ENCODE measurements at regions not wholly inside any gene's neighbourhood (a gene's known extent, or its start where the extent isn't known, plus 50 kb on each side); places are given as distances from the start of the nearest gene placed in this dataset.

DNA sequence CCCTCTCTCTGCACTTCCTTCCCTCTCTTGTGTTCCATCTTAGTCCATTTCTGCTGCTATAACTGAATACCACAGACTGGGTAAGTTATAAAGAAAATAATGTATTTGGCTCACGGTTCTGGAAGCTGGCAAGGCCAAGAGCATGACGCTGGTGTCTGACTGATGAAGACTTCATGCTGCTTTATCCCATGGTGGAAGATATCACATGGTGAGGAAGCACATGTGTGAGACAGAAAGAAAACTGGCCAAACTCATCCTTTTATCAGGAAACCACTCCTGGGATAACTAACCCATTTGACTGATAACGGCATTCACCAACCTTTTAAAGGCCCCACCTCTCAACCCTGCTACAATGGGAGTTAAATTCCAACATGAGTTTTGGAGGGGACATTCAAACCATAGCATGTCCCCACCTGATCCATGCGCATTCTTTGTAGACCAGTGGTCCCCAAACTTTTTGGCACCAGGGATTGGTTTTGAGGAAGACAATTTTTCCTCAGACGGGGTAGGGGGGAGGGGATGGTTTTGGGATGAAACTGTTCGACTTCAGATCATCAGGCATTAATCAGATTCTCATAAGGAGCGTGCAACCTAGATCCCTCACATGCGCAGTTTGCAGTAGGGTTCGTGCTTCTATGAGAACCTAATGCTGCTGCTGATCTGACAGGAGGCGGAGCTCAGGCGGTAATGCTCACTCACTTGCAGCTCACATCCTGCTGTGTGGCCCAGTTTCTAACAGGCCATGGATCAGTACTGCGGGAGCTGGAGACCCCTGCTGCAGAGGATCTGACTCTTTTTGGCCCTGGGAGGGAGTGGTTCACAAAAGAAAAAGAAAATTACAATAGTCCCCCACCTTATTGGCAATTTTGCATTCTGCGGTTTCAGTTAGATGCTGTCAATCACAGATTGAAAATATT is 61.6 kb upstream of the SMOX start:
- no peak overlapping the region for H4K8ac ChIP-seq (ENCODE audit: low read depth in 2 of 2, low read length in 2 of 2)
- no peaks in the 10 kb centered on the region for H3K36me3 ChIP-seq (ENCODE audit: control insufficient read depth, insufficient read depth, low read length)
- H3K9ac ChIP-seq (ENCODE audit: low read depth, low read length): no peak overlapping the region
- CTCF ChIA-PET: no interaction called here
- ATAC-seq (ENCODE audit: low read depth): no peak
- no peak overlapping the region for H4K5ac ChIP-seq (ENCODE audit: low read depth, low read length)
- H3K14ac ChIP-seq (replicated peaks; ENCODE audit: low read depth, low read length): no peak overlapping the region
- H2AFZ ChIP-seq (replicated peaks; ENCODE audit: low read length, poor library complexity): no peak overlapping the region
- H3K27ac ChIP-seq (ENCODE audit: insufficient read depth, low read length): no peak overlapping the region
- H2BK5ac ChIP-seq (ENCODE audit: low read depth, low read length, poor library complexity, severe bottlenecking): no peak overlapping the region
- H3K9me3 ChIP-seq (ENCODE audit: control insufficient read depth, insufficient read depth, low read length): no peaks in the 10 kb centered on the region
- H2BK120ac ChIP-seq (ENCODE audit: low read depth, low read length): no peak overlapping the region
- no peak overlapping the region for H3K4me2 ChIP-seq (ENCODE audit: low read depth, low read length)
- WGBS, 2 experiments (ENCODE audit: extremely low coverage in 2 of 2, insufficient read length in 1 of 2): 85% methylated on average over 6 of the region's 13 CpGs; no CpG with 5 or more reads in 1 of the 2 experiments
- peaks cover 3% of the 10 kb centered on the region; the same call in 1 of the 2 replicates for H4K20me1 ChIP-seq (ENCODE audit: insufficient read depth, low read length)
- BruUV-seq (replicated peaks): no TSS peak
- H3K4me1 ChIP-seq (ENCODE audit: control insufficient read depth, insufficient read depth, low read length): peaks cover 35% of the 10 kb centered on the region
- peak overlapping the region; percentile 17; the same call in 1 of the 3 replicates for H2BK15ac ChIP-seq (ENCODE audit: low read depth, low read length)
- H2BK20ac ChIP-seq (ENCODE audit: low read depth, low read length): no peak overlapping the region
- no peaks in the 10 kb centered on the region for H3K27me3 ChIP-seq (ENCODE audit: control insufficient read depth, insufficient read depth, low read length)
- intact Hi-C loops (cut with micrococcal nuclease) (loop anchor here (5.0 to 10.0 kb wide), 2 partner anchors 155 to 412 kb away; no protein-coding TSS in a partner anchor), in situ Hi-C loops (cut with MboI; ENCODE audit: low sequenced_read_pairs) (loop anchor here (10.0 kb wide), 2 partner anchors 192 to 302 kb away; partner anchors contain the start of genes CENPB and SPEF1), dilution Hi-C loops (cut with HindIII; ENCODE audit: low sequenced_read_pairs, unreplicated experiment) (loop anchor here (10.0 kb wide), 1 partner anchor 62 kb away; no protein-coding TSS in a partner anchor)
- no peak for DNase-seq
- H4K91ac ChIP-seq (ENCODE audit: insufficient read depth, low read depth, low read length): 0 out of 2 replicates have a peak overlapping the region, but pooled peaks have one; percentile 1
- H2AK5ac ChIP-seq (ENCODE audit: low read depth, low read length): peak overlapping the region; percentile 89; the same call in 1 of the 2 replicates
- H3K4ac ChIP-seq (ENCODE audit: low read depth, low read length): no peak overlapping the region
- H3K4me3 ChIP-seq (ENCODE audit: insufficient read depth, low read depth, low read length): no peak overlapping the region
- no peak overlapping the region for H3K56ac ChIP-seq (ENCODE audit: extremely low read depth, insufficient read depth, low read length)
- H3K18ac ChIP-seq (ENCODE audit: low read depth, low read length): no peak overlapping the region
- no peak overlapping the region for H2AK9ac ChIP-seq (replicated peaks; ENCODE audit: low read depth, low read length, poor library complexity)
- POLR2A ChIA-PET (ENCODE audit: unreplicated experiment): no interaction called here
- H3K9me1 ChIP-seq (ENCODE audit: insufficient read depth, low read length): peaks cover 33% of the 10 kb centered on the region
- H3K79me1 ChIP-seq (ENCODE audit: low read depth in 1 of 2, low read length in 2 of 2): peaks cover 5 to 33% of the 10 kb centered on the region in 2 experiments; a peak in 3 of 4 replicates
- no peak overlapping the region for H3K23ac ChIP-seq (ENCODE audit: low read depth, low read length)
- TF ChIP-seq CEBPB (IDR thresholded peaks at IDR 0.05; ENCODE audit: low read depth, low read length): no peak
- TF ChIP-seq, protein P1, sequence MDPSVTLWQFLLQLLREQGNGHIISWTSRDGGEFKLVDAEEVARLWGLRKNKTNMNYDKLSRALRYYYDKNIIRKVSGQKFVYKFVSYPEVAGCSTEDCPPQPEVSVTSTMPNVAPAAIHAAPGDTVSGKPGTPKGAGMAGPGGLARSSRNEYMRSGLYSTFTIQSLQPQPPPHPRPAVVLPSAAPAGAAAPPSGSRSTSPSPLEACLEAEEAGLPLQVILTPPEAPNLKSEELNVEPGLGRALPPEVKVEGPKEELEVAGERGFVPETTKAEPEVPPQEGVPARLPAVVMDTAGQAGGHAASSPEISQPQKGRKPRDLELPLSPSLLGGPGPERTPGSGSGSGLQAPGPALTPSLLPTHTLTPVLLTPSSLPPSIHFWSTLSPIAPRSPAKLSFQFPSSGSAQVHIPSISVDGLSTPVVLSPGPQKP (IDR thresholded peaks at IDR 0.05; ENCODE audit: borderline replicate concordance, low read depth, low read length): no peak
- no peak for TF ChIP-seq BHLHE40 (IDR thresholded peaks at IDR 0.05; ENCODE audit: low read depth, low read length)
- TF ChIP-seq MXI1 (IDR thresholded peaks at IDR 0.05; ENCODE audit: borderline replicate concordance, low read depth, low read length): no peak
- no peak for TF ChIP-seq RAD21 (IDR thresholded peaks at IDR 0.05; ENCODE audit: low read length)
- TF ChIP-seq, protein P2, sequence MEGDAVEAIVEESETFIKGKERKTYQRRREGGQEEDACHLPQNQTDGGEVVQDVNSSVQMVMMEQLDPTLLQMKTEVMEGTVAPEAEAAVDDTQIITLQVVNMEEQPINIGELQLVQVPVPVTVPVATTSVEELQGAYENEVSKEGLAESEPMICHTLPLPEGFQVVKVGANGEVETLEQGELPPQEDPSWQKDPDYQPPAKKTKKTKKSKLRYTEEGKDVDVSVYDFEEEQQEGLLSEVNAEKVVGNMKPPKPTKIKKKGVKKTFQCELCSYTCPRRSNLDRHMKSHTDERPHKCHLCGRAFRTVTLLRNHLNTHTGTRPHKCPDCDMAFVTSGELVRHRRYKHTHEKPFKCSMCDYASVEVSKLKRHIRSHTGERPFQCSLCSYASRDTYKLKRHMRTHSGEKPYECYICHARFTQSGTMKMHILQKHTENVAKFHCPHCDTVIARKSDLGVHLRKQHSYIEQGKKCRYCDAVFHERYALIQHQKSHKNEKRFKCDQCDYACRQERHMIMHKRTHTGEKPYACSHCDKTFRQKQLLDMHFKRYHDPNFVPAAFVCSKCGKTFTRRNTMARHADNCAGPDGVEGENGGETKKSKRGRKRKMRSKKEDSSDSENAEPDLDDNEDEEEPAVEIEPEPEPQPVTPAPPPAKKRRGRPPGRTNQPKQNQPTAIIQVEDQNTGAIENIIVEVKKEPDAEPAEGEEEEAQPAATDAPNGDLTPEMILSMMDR (conservative IDR thresholded peaks at IDR 0.05; ENCODE audit: low read depth, low read length): no peak
- TF ChIP-seq MAZ (IDR thresholded peaks at IDR 0.05; ENCODE audit: borderline replicate concordance, low read depth, low read length): no peak
- no peak for TF ChIP-seq FOS (IDR thresholded peaks at IDR 0.05; ENCODE audit: low read depth, low read length)
- no peak for TF ChIP-seq SMC3 (IDR thresholded peaks at IDR 0.05; ENCODE audit: low read depth, low read length)
- no peak for TF ChIP-seq MAFK (IDR thresholded peaks at IDR 0.05; ENCODE audit: low read depth, low read length)
- TF ChIP-seq NFE2L2 (IDR thresholded peaks at IDR 0.05; ENCODE audit: low read depth, low read length): no peak
- TF ChIP-seq, protein P3, sequence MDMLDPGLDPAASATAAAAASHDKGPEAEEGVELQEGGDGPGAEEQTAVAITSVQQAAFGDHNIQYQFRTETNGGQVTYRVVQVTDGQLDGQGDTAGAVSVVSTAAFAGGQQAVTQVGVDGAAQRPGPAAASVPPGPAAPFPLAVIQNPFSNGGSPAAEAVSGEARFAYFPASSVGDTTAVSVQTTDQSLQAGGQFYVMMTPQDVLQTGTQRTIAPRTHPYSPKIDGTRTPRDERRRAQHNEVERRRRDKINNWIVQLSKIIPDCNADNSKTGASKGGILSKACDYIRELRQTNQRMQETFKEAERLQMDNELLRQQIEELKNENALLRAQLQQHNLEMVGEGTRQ (IDR thresholded peaks at IDR 0.05; ENCODE audit: low read depth, low read length): no peak
- no peak for TF ChIP-seq POLR2A (IDR thresholded peaks at IDR 0.05; ENCODE audit: low read depth, low read length)
- TF ChIP-seq RFX5 (IDR thresholded peaks at IDR 0.05; ENCODE audit: low read depth, low read length): no peak
